Breast epithelium (tissue), 4 donors: ENCODE measurements at regions not wholly inside any gene's neighbourhood (a gene's known extent, or its start where the extent isn't known, plus 50 kb on each side); places are given as distances from the start of the nearest gene placed in this dataset.

Experiments used
- DNase-seq, 2 donors: peaks; one replicate each; pipeline ENCODE4 v3.0.0-alpha.2; 2019; ENCODE audit warnings: low spot score in 2 of 2
- H3K27ac ChIP-seq, 2 donors: fragments of 200-600 bp; sonication (generic) in 1 of 2; one replicate each; pipeline ENCODE4 v1.5.1; 2016 to 2019; ENCODE audit warnings: mild to moderate bottlenecking in 1 of 2
- H3K27me3 ChIP-seq, 2 donors: fragments of 200-600 bp; sonication (generic) in 1 of 2; one replicate each; pipeline versions ENCODE4 v1.5.1 to v1.6.0; 2017 to 2019; ENCODE audit warnings: control low read depth in 1 of 2, mild to moderate bottlenecking in 1 of 2
- H3K36me3 ChIP-seq: fragments of 200-600 bp; one replicate; pipeline ENCODE4 v1.5.1; 2019
- H3K4me1 ChIP-seq, 2 donors: fragments of 200-600 bp; sonication (generic); one replicate each; pipeline ENCODE4 v1.5.1; 2016 to 2019; ENCODE audit warnings: control low read depth in 1 of 2
- H3K4me3 ChIP-seq, 3 donors: fragments of 200-600 bp; sonication (generic); 1 replicate in 2 of 3; 2 replicates in 1 of 3; pipeline ENCODE4 v1.5.1; 2016 to 2019; ENCODE audit warnings: mild to moderate bottlenecking in 3 of 3, moderate library complexity in 2 of 3
- H3K9me3 ChIP-seq, 2 donors: fragments of 200-600 bp; sonication (generic) in 1 of 2; one replicate each; pipeline ENCODE4 v1.5.1; 2016 to 2019; ENCODE audit warnings: control low read depth in 1 of 2
- POLR2A ChIP-seq: fragments of 450-650 bp; IDR thresholded peaks from one replicate; pipeline ENCODE4 v1.6.1; 2016; ENCODE audit warnings: antibody characterized with exemption, mild to moderate bottlenecking, moderate library complexity
- POLR2AphosphoS5 ChIP-seq, 3 donors: sonication (generic); formaldehyde crosslinking; IDR thresholded peaks; one replicate each; pipeline ENCODE4 v1.6.1; 2017; ENCODE audit warnings: antibody characterized with exemption in 3 of 3
- intact Hi-C: fragments of 100-400 bp; cut with DNase I; formaldehyde crosslinking; loops from one replicate; pipeline ENCODE4 v1.15.1; 2023; ENCODE audit warnings: low total_unique reads
- TF ChIP-seq, protein P1 (sequence below), 3 donors: fragments of 450-650 bp; IDR thresholded peaks; one replicate each; pipeline ENCODE4 v1.5.1; 2016 to 2017; ENCODE audit warnings: antibody characterized with exemption in 3 of 3, mild to moderate bottlenecking in 3 of 3, moderate library complexity in 3 of 3

DNA sequence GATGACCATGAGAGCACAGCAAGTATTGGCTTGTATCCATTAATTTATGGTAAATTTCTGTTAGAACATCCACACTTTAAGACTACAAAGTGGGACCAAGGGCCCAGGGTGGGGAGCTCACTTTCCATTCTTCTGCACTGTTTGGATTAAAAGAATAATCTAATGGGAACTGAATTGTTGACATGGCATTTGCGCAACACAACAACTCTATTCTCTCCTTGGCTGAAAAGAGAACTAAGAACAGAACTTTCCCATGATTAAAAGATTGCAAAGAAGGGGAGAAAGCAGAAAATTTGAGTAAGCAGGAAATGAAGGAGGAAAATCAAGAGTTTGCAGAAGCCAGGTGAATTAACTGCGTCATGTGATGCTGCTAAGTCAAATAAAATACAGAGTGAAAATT is 143.4 kb downstream of the HINT1 start:
- no peak for DNase-seq
- Histone ChIP-seq H3K9me3 (no peaks in the 10 kb centered on the region), H3K4me1 (no peaks in the 10 kb centered on the region), H3K36me3 (no peaks in the 10 kb centered on the region), H3K4me3 (no peak overlapping the region), H3K27me3 (no peaks in the 10 kb centered on the region), H3K27ac (no peak overlapping the region)
- intact Hi-C loops = no loop called here
- TF ChIP-seq POLR2AphosphoS5 (IDR thresholded peaks at IDR 0.05) (no peak), POLR2A (no peak)
- TF ChIP-seq, protein P1, sequence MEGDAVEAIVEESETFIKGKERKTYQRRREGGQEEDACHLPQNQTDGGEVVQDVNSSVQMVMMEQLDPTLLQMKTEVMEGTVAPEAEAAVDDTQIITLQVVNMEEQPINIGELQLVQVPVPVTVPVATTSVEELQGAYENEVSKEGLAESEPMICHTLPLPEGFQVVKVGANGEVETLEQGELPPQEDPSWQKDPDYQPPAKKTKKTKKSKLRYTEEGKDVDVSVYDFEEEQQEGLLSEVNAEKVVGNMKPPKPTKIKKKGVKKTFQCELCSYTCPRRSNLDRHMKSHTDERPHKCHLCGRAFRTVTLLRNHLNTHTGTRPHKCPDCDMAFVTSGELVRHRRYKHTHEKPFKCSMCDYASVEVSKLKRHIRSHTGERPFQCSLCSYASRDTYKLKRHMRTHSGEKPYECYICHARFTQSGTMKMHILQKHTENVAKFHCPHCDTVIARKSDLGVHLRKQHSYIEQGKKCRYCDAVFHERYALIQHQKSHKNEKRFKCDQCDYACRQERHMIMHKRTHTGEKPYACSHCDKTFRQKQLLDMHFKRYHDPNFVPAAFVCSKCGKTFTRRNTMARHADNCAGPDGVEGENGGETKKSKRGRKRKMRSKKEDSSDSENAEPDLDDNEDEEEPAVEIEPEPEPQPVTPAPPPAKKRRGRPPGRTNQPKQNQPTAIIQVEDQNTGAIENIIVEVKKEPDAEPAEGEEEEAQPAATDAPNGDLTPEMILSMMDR (IDR thresholded peaks at IDR 0.05) = no peak

- H3K27ac ChIP-seq = no peak overlapping the region
- H3K36me3 ChIP-seq = no peaks in the 10 kb centered on the region
- no peaks in the 10 kb centered on the region for H3K9me3 ChIP-seq
- TF ChIP-seq, protein P1 (IDR thresholded peaks at IDR 0.05) = no peak
- TF ChIP-seq POLR2AphosphoS5 (IDR thresholded peaks at IDR 0.05) (no peak), POLR2A (no peak)
- intact Hi-C loops = no loop called here
- no peak overlapping the region for H3K4me3 ChIP-seq
- H3K4me1 ChIP-seq = no peaks in the 10 kb centered on the region
- H3K27me3 ChIP-seq = no peaks in the 10 kb centered on the region
- DNase-seq = no peak
Measured at GRCh38 chr5:131019601-131020315, 145.3 kb downstream of the HINT1 start.

- no peak overlapping the region for H3K4me3 ChIP-seq
- no peaks in the 10 kb centered on the region for H3K27me3 ChIP-seq
- intact Hi-C loops = no loop called here
- H3K36me3 ChIP-seq = no peaks in the 10 kb centered on the region
- H3K27ac ChIP-seq = no peak overlapping the region
- no peaks in the 10 kb centered on the region for H3K4me1 ChIP-seq
- TF ChIP-seq, protein P1 (IDR thresholded peaks at IDR 0.05) = no peak
- TF ChIP-seq POLR2A (no peak), POLR2AphosphoS5 (IDR thresholded peaks at IDR 0.05) (no peak)
- no peaks in the 10 kb centered on the region for H3K9me3 ChIP-seq
- DNase-seq = no peak
Measured at GRCh38 chr5:131019111-131019510, 145.9 kb downstream of the HINT1 start.

DNA sequence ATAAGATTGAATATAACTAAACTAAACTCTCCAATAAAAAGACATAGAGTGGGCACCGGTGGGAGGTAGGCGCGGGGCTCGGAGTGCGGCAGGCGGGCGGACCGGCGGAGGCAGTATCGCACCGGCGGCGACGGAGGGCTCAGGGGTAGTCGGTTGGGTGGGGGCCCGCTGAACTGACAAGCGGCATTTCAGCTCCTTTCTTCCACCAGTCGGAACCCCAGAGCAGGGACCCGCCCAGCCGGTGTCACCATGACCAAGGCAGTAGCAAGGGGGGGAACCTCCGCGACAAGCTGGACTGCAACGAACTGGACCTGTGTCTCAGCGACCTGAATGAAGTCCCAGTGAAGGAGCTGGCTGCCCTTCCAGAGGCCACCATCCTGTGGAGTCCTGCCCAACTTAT is 156.7 kb downstream of the HINT1 start:
- no peaks in the 10 kb centered on the region for H3K4me1 ChIP-seq
- TF ChIP-seq, protein P1 (IDR thresholded peaks at IDR 0.05) = no peak
- no peak for TF ChIP-seq POLR2AphosphoS5 (IDR thresholded peaks at IDR 0.05)
- TF ChIP-seq POLR2A = no peak

GRCh38 chr5:131005963-131006684 is 158.9 kb downstream of the HINT1 start:
- H3K9me3 ChIP-seq = no peaks in the 10 kb centered on the region
- H3K4me1 ChIP-seq = no peaks in the 10 kb centered on the region
- H3K27me3 ChIP-seq = no peaks in the 10 kb centered on the region
- H3K36me3 ChIP-seq = no peaks in the 10 kb centered on the region
- no peak overlapping the region for H3K27ac ChIP-seq
- H3K4me3 ChIP-seq = no peak overlapping the region
- no peak for DNase-seq
- TF ChIP-seq, protein P1 (IDR thresholded peaks at IDR 0.05) = no peak
- no peak for TF ChIP-seq POLR2AphosphoS5 (IDR thresholded peaks at IDR 0.05)
- TF ChIP-seq POLR2A = no peak
- intact Hi-C loops = no loop called here

More for the DNA sequence above, 156.7 kb downstream of the HINT1 start:
- H3K4me3 ChIP-seq = no peak overlapping the region
- no peaks in the 10 kb centered on the region for H3K9me3 ChIP-seq
- no peaks in the 10 kb centered on the region for H3K27me3 ChIP-seq
- no peak for DNase-seq
- intact Hi-C loops = no loop called here
- no peaks in the 10 kb centered on the region for H3K36me3 ChIP-seq
- H3K27ac ChIP-seq = no peak overlapping the region
